HepG2 (cell line): ENCODE measurements at regions not wholly inside any gene's neighbourhood (a gene's known extent, or its start where the extent isn't known, plus 50 kb on each side); places are given as distances from the start of the nearest gene placed in this dataset.

Experiments used
- FOXP1 ChIP-seq, 2 experiments: fragments of 450-650 bp in 1 of 2; IDR thresholded peaks; 2 replicates each; pipeline ENCODE4 v1.6.1; 2017 to 2018; ENCODE audit warnings: antibody characterized with exemption in 1 of 2
- HOXA5 ChIP-seq: sonication (generic); formaldehyde crosslinking; IDR thresholded peaks from 2 replicates; pipeline ENCODE4 v1.4.0; 2020; ENCODE audit warnings: missing genetic modification reagents
- STAT5B ChIP-seq: sonication (generic); formaldehyde crosslinking; IDR thresholded peaks from 2 replicates; pipeline ENCODE4 v1.4.0; 2020; ENCODE audit warnings: missing genetic modification reagents
- ZFP36L1 ChIP-seq: sonication (generic); formaldehyde crosslinking; IDR thresholded peaks from 2 replicates; pipeline ENCODE4 v1.8.0; 2022; ENCODE audit warnings: mild to moderate bottlenecking, missing genetic modification reagents, moderate library complexity
- ZNF205 ChIP-seq: IDR thresholded peaks from 2 replicates; pipeline ENCODE4 v1.6.1; 2018; ENCODE audit warnings: missing biosample characterization, missing genetic modification reagents
- ZNF234 ChIP-seq: sonication (generic); formaldehyde crosslinking; conservative IDR thresholded peaks from 2 replicates; pipeline ENCODE4 v1.5.1; 2020; ENCODE audit warnings: mild to moderate bottlenecking, missing genetic modification reagents
- ZNF260 ChIP-seq: sonication (generic); formaldehyde crosslinking; IDR thresholded peaks from 2 replicates; pipeline ENCODE4 v1.4.0; 2020; ENCODE audit warnings: missing genetic modification reagents, low read depth, mild to moderate bottlenecking, borderline replicate concordance
- ZNF263 ChIP-seq: sonication (generic); formaldehyde crosslinking; IDR thresholded peaks from 2 replicates; pipeline ENCODE4 v1.4.0; 2020; ENCODE audit warnings: missing genetic modification reagents
- ZNF562 ChIP-seq: sonication (generic); formaldehyde crosslinking; IDR thresholded peaks from 2 replicates; pipeline ENCODE4 v1.8.0; 2022; ENCODE audit warnings: missing genetic modification reagents, borderline replicate concordance
- ZNF766 ChIP-seq: sonication (generic); formaldehyde crosslinking; IDR thresholded peaks from 2 replicates; pipeline ENCODE4 v1.5.0; 2020; ENCODE audit warnings: missing genetic modification reagents, borderline replicate concordance
- TF ChIP-seq, protein P1 (sequence below): sonication (generic); formaldehyde crosslinking; IDR thresholded peaks from 2 replicates; pipeline ENCODE4 v1.5.0; 2020; ENCODE audit warnings: mild to moderate bottlenecking, missing genetic modification reagents, moderate library complexity
- TF ChIP-seq, protein P2 (sequence below): sonication (generic); formaldehyde crosslinking; IDR thresholded peaks from 2 replicates; pipeline ENCODE4 v1.4.0; 2020; ENCODE audit warnings: missing genetic modification reagents
- TF ChIP-seq, protein P3 (sequence below): sonication (generic); formaldehyde crosslinking; IDR thresholded peaks from 2 replicates; pipeline ENCODE4 v1.4.0; 2020; ENCODE audit warnings: mild to moderate bottlenecking, missing genetic modification reagents, borderline replicate concordance
- TF ChIP-seq, protein P4 (sequence below): sonication (generic); formaldehyde crosslinking; IDR thresholded peaks from 2 replicates; pipeline ENCODE4 v1.4.0; 2020; ENCODE audit warnings: low read depth, mild to moderate bottlenecking, missing genetic modification reagents

DNA sequence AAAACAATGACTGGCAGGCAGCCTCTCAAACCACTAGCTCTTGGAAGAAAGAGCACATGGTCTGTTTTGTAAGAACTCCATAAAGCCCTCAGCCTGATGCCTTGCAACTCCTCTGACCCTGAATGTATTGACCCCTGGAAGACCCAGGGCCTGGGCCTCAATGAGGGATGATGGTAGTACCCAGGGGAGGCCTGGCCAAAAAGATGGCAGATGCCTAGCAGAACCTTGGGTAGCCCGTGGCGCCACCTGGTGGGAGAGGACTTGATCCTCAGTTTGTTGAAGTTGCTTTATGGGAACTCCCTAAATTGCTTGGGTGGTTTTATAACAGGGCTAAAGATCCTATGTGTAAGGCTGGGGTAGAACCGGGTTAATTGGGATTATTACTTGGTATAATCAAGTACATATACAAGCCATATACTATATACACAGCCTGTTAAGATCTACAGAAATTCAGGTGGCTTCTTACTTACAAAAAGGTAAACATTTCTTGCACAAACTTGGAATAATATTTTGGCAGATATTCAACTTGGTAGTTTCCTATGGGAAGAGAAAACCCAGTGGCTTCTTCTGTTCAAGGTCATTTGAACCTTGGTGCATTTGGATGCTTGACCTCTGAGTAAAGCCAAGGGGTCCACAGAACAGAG lies 95.8 kb upstream of the CACUL1 start:
- TF ChIP-seq, protein P1, sequence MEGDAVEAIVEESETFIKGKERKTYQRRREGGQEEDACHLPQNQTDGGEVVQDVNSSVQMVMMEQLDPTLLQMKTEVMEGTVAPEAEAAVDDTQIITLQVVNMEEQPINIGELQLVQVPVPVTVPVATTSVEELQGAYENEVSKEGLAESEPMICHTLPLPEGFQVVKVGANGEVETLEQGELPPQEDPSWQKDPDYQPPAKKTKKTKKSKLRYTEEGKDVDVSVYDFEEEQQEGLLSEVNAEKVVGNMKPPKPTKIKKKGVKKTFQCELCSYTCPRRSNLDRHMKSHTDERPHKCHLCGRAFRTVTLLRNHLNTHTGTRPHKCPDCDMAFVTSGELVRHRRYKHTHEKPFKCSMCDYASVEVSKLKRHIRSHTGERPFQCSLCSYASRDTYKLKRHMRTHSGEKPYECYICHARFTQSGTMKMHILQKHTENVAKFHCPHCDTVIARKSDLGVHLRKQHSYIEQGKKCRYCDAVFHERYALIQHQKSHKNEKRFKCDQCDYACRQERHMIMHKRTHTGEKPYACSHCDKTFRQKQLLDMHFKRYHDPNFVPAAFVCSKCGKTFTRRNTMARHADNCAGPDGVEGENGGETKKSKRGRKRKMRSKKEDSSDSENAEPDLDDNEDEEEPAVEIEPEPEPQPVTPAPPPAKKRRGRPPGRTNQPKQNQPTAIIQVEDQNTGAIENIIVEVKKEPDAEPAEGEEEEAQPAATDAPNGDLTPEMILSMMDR (CRISPR knock-in tag) = peak; percentile 64
- no peak for TF ChIP-seq ZNF562
- TF ChIP-seq ZNF766 (CRISPR knock-in tag) = no peak
- TF ChIP-seq ZNF263 (CRISPR knock-in tag) = no peak
- no peak for TF ChIP-seq STAT5B
- no peak for TF ChIP-seq ZFP36L1
- TF ChIP-seq, protein P2, sequence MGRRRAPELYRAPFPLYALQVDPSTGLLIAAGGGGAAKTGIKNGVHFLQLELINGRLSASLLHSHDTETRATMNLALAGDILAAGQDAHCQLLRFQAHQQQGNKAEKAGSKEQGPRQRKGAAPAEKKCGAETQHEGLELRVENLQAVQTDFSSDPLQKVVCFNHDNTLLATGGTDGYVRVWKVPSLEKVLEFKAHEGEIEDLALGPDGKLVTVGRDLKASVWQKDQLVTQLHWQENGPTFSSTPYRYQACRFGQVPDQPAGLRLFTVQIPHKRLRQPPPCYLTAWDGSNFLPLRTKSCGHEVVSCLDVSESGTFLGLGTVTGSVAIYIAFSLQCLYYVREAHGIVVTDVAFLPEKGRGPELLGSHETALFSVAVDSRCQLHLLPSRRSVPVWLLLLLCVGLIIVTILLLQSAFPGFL = no peak
- TF ChIP-seq ZNF260 = no peak
- TF ChIP-seq FOXP1 (IDR thresholded peaks at IDR 0.05) = no peak
- TF ChIP-seq FOXP1 (CRISPR knock-in tag; IDR thresholded peaks at IDR 0.05) = no peak
- TF ChIP-seq ZNF205 = no peak
- TF ChIP-seq, protein P3, sequence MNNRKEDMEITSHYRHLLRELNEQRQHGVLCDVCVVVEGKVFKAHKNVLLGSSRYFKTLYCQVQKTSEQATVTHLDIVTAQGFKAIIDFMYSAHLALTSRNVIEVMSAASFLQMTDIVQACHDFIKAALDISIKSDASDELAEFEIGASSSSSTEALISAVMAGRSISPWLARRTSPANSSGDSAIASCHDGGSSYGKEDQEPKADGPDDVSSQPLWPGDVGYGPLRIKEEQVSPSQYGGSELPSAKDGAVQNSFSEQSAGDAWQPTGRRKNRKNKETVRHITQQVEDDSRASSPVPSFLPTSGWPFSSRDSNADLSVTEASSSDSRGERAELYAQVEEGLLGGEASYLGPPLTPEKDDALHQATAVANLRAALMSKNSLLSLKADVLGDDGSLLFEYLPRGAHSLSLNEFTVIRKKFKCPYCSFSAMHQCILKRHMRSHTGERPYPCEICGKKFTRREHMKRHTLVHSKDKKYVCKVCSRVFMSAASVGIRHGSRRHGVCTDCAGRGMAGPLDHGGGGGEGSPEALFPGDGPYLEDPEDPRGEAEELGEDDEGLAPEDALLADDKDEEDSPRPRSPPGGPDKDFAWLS (CRISPR knock-in tag) = no peak
- no peak for TF ChIP-seq HOXA5
- TF ChIP-seq, protein P4, sequence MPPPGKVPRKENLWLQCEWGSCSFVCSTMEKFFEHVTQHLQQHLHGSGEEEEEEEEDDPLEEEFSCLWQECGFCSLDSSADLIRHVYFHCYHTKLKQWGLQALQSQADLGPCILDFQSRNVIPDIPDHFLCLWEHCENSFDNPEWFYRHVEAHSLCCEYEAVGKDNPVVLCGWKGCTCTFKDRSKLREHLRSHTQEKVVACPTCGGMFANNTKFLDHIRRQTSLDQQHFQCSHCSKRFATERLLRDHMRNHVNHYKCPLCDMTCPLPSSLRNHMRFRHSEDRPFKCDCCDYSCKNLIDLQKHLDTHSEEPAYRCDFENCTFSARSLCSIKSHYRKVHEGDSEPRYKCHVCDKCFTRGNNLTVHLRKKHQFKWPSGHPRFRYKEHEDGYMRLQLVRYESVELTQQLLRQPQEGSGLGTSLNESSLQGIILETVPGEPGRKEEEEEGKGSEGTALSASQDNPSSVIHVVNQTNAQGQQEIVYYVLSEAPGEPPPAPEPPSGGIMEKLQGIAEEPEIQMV (CRISPR knock-in tag) = no peak
- no peak for TF ChIP-seq ZNF234 (CRISPR knock-in tag)
